HCT116 (cell line): ENCODE measurements at regions not wholly inside any gene's neighbourhood (a gene's known extent, or its start where the extent isn't known, plus 50 kb on each side); places are given as distances from the start of the nearest gene placed in this dataset.

Experiments
- CBX3 ChIP-seq: IDR thresholded peaks from 2 replicates; pipeline ENCODE4 v1.6.1; 2012; ENCODE audit warnings: low read depth
- CEBPB ChIP-seq: IDR thresholded peaks from 2 replicates; pipeline ENCODE4 v1.6.1; 2012; ENCODE audit warnings: low read depth
- CTCF ChIP-seq, 3 experiments: fragments of 200-600 bp in 1 of 3; sonication (generic) in 1 of 3; IDR thresholded peaks in 2 of 3; conservative IDR thresholded peaks in 1 of 3; 2 replicates each; pipeline ENCODE4 v1.5.1; 2012 to 2017; ENCODE audit warnings: low read depth in 2 of 3, low read length in 2 of 3, antibody characterized with exemption in 1 of 3, borderline replicate concordance in 1 of 3, control low read depth in 1 of 3, mild to moderate bottlenecking in 1 of 3, mixed read lengths in 1 of 3, mixed run types in 1 of 3, moderate library complexity in 1 of 3; ENCODE audit not compliant: insufficient read depth in 1 of 3
- ELF1 ChIP-seq: IDR thresholded peaks from 2 replicates; pipeline ENCODE4 v1.6.1; 2012; ENCODE audit warnings: low read depth, borderline replicate concordance
- EZH2 ChIP-seq: fragments of 200-600 bp; sonication (generic); IDR thresholded peaks from 2 replicates; pipeline ENCODE4 v1.6.1; 2017; ENCODE audit warnings: antibody characterized with exemption, mixed run types
- EZH2phosphoT487 ChIP-seq: fragments of 200-600 bp; IDR thresholded peaks from 2 replicates; pipeline ENCODE4 v1.6.1; 2018; ENCODE audit warnings: antibody characterized with exemption, borderline replicate concordance
- JUND ChIP-seq: IDR thresholded peaks from 2 replicates; pipeline ENCODE4 v1.6.1; 2012
- POLR2A ChIP-seq: IDR thresholded peaks from 2 replicates; pipeline ENCODE4 v1.7.0; 2011; ENCODE audit warnings: borderline replicate concordance; ENCODE audit not compliant: insufficient read depth, insufficient read length; ENCODE audit errors: extremely low read depth
- POLR2AphosphoS5 ChIP-seq: IDR thresholded peaks from 2 replicates; pipeline ENCODE4 v1.6.1; 2011; ENCODE audit warnings: mild to moderate bottlenecking, low read depth, low read length, moderate library complexity
- SIN3A ChIP-seq: IDR thresholded peaks from 2 replicates; pipeline ENCODE4 v1.6.1; 2012; ENCODE audit warnings: low read depth
- SP1 ChIP-seq: IDR thresholded peaks from 2 replicates; pipeline ENCODE4 v1.6.1; 2012; ENCODE audit warnings: low read depth
- SRF ChIP-seq: IDR thresholded peaks from 2 replicates; pipeline ENCODE4 v1.6.1; 2012; ENCODE audit warnings: low read depth
- ZNF274 ChIP-seq: fragments of 200-500 bp; sonication (Bioruptor generic); IDR thresholded peaks from 2 replicates; pipeline ENCODE4 v1.6.1; 2014; ENCODE audit warnings: mild to moderate bottlenecking, low read depth, low read length, inconsistent platforms
- TF ChIP-seq, protein P1 (sequence below): IDR thresholded peaks from 2 replicates; pipeline ENCODE4 v1.6.1; 2012; ENCODE audit warnings: low read depth

DNA sequence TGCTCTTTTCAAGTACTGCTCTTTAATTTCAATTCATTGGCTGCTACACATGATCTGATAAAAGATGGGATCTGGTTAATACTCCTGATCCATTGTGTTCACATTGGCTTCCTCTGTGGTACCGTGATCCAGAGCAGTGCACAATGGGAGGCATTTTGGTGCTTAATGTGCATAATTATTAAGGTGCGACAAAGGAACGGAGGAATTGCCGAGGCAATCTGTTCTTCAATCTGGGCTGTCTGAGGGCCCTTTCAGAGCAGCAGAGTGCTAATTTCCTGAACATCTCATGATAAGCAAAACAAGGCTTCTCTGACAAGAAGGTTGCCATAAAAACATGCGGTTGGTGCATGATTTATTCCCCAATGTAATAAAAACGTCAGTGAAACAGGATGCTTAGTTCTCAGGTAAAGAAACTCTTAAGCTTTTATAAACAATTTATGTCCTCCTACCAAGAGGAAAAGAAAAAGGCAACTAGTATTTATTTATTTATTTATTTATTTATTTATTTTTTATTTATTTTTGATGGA is 64.0 kb upstream of the EPHA3 start:
- TF ChIP-seq CTCF (IDR thresholded peaks at IDR 0.05 in 2 of 3, conservative IDR thresholded peaks at IDR 0.05 in 1 of 3; ENCODE audit: borderline replicate concordance in 1 of 3, insufficient read depth in 1 of 3, low read depth in 2 of 3, low read length in 2 of 3) (no peak), ELF1 (no peak), SRF (no peak), POLR2AphosphoS5 (no peak), POLR2A (no peak), CBX3 (no peak), CEBPB (no peak), SP1 (no peak), SIN3A (no peak), EZH2 (no peak), JUND (no peak), ZNF274 (no peak), EZH2phosphoT487 (no peak)
- TF ChIP-seq, protein P1, sequence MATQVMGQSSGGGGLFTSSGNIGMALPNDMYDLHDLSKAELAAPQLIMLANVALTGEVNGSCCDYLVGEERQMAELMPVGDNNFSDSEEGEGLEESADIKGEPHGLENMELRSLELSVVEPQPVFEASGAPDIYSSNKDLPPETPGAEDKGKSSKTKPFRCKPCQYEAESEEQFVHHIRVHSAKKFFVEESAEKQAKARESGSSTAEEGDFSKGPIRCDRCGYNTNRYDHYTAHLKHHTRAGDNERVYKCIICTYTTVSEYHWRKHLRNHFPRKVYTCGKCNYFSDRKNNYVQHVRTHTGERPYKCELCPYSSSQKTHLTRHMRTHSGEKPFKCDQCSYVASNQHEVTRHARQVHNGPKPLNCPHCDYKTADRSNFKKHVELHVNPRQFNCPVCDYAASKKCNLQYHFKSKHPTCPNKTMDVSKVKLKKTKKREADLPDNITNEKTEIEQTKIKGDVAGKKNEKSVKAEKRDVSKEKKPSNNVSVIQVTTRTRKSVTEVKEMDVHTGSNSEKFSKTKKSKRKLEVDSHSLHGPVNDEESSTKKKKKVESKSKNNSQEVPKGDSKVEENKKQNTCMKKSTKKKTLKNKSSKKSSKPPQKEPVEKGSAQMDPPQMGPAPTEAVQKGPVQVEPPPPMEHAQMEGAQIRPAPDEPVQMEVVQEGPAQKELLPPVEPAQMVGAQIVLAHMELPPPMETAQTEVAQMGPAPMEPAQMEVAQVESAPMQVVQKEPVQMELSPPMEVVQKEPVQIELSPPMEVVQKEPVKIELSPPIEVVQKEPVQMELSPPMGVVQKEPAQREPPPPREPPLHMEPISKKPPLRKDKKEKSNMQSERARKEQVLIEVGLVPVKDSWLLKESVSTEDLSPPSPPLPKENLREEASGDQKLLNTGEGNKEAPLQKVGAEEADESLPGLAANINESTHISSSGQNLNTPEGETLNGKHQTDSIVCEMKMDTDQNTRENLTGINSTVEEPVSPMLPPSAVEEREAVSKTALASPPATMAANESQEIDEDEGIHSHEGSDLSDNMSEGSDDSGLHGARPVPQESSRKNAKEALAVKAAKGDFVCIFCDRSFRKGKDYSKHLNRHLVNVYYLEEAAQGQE, result no peak
